Osteoblast (primary cell): ENCODE measurements at regions not wholly inside any gene's neighbourhood (a gene's known extent, or its start where the extent isn't known, plus 50 kb on each side); places are given as distances from the start of the nearest gene placed in this dataset.

Experiments
- DNase-seq: peaks from one replicate; pipeline ENCODE4 v3.0.0; 2011; ENCODE audit warnings: low spot score, mixed read lengths; ENCODE audit not compliant: insufficient read length; ENCODE audit errors: missing footprints
- H2AFZ ChIP-seq: 2 replicates; pipeline ENCODE4 v1.6.0; 2011; ENCODE audit warnings: mild to moderate bottlenecking, low read length
- H3K27ac ChIP-seq: 2 replicates; pipeline ENCODE4 v1.5.1; 2011; ENCODE audit warnings: mild to moderate bottlenecking, low read depth, low read length, moderate library complexity
- H3K27me3 ChIP-seq: 2 replicates; pipeline ENCODE4 v1.6.0; 2012; ENCODE audit warnings: mild to moderate bottlenecking, control low read depth, inconsistent platforms, low read length, moderate library complexity; ENCODE audit not compliant: insufficient read depth
- H3K36me3 ChIP-seq: 2 replicates; pipeline ENCODE4 v1.5.1; 2011; ENCODE audit warnings: mild to moderate bottlenecking, low read length, control low read depth, moderate library complexity; ENCODE audit not compliant: insufficient read depth
- H3K4me1 ChIP-seq: 2 replicates; pipeline ENCODE4 v1.5.1; 2011; ENCODE audit warnings: mild to moderate bottlenecking, low read length, control low read depth, moderate library complexity; ENCODE audit not compliant: insufficient read depth
- H3K4me2 ChIP-seq: 2 replicates; pipeline ENCODE4 v1.6.0; 2011; ENCODE audit warnings: mild to moderate bottlenecking, low read length; ENCODE audit not compliant: insufficient read depth
- H3K4me3 ChIP-seq: fragments of 200-600 bp; sonication (generic); 3 replicates; pipeline ENCODE4 v1.5.1; 2012; ENCODE audit warnings: mild to moderate bottlenecking, low read length, inconsistent platforms; ENCODE audit not compliant: insufficient read depth
- H3K79me2 ChIP-seq: 2 replicates; pipeline ENCODE4 v1.6.0; 2012; ENCODE audit warnings: mild to moderate bottlenecking, low read length, control low read depth, inconsistent platforms; ENCODE audit not compliant: insufficient read depth
- H3K9me3 ChIP-seq: 2 replicates; pipeline ENCODE4 v1.5.1; 2011; ENCODE audit warnings: low read depth, low read length, control low read depth
- H4K20me1 ChIP-seq: 2 replicates; pipeline ENCODE4 v1.6.0; 2012; ENCODE audit warnings: mild to moderate bottlenecking, low read length, control low read depth; ENCODE audit not compliant: insufficient read depth
- CTCF ChIP-seq: IDR thresholded peaks from 2 replicates; pipeline ENCODE4 v1.5.1; 2011; ENCODE audit warnings: mild to moderate bottlenecking, low read depth, low read length, moderate library complexity; ENCODE audit errors: extremely low read depth

GRCh38 chr12:90611048-90611447 is 343.9 kb downstream of the CCER1 start:
- TF ChIP-seq CTCF = no peak
- no peaks in the 10 kb centered on the region for H3K79me2 ChIP-seq
- no peaks in the 10 kb centered on the region for H3K36me3 ChIP-seq
- no peak overlapping the region for H3K4me2 ChIP-seq
- H3K4me1 ChIP-seq = no peaks in the 10 kb centered on the region
- H4K20me1 ChIP-seq = no peaks in the 10 kb centered on the region
- no peaks in the 10 kb centered on the region for H3K9me3 ChIP-seq
- no peak overlapping the region for H2AFZ ChIP-seq
- H3K27me3 ChIP-seq = no peaks in the 10 kb centered on the region
- no peak overlapping the region for H3K4me3 ChIP-seq
- DNase-seq = no peak
- H3K27ac ChIP-seq = no peak overlapping the region

GRCh38 chr12:90593596-90594295 is 361.2 kb downstream of the CCER1 start:
- Histone ChIP-seq H3K9me3 (no peaks in the 10 kb centered on the region), H2AFZ (no peak overlapping the region), H3K36me3 (no peaks in the 10 kb centered on the region), H3K4me2 (no peak overlapping the region), H3K27ac (no peak overlapping the region), H3K27me3 (no peaks in the 10 kb centered on the region), H3K4me3 (no peak overlapping the region), H3K4me1 (no peaks in the 10 kb centered on the region), H4K20me1 (no peaks in the 10 kb centered on the region), H3K79me2 (no peaks in the 10 kb centered on the region)
- no peak for DNase-seq
- no peak for TF ChIP-seq CTCF

- Histone ChIP-seq H2AFZ (no peak overlapping the region), H3K4me3 (no peak overlapping the region), H3K79me2 (no peaks in the 10 kb centered on the region), H4K20me1 (no peaks in the 10 kb centered on the region), H3K27ac (no peak overlapping the region), H3K9me3 (no peaks in the 10 kb centered on the region), H3K4me1 (no peaks in the 10 kb centered on the region), H3K36me3 (no peaks in the 10 kb centered on the region), H3K27me3 (no peaks in the 10 kb centered on the region), H3K4me2 (no peak overlapping the region)
- no peak for TF ChIP-seq CTCF
- DNase-seq = no peak
Observed at GRCh38 chr12:90589956-90590355, 365.0 kb downstream of the CCER1 start.

- H2AFZ ChIP-seq = no peak overlapping the region
- no peaks in the 10 kb centered on the region for H3K4me1 ChIP-seq
- H3K36me3 ChIP-seq = no peaks in the 10 kb centered on the region
- H3K27me3 ChIP-seq = no peaks in the 10 kb centered on the region
- no peaks in the 10 kb centered on the region for H3K79me2 ChIP-seq
- no peak overlapping the region for H3K4me2 ChIP-seq
- H3K9me3 ChIP-seq = no peaks in the 10 kb centered on the region
- H3K4me3 ChIP-seq = no peak overlapping the region
- no peaks in the 10 kb centered on the region for H4K20me1 ChIP-seq
- no peak overlapping the region for H3K27ac ChIP-seq
- DNase-seq = no peak
- TF ChIP-seq CTCF = no peak
Observed at GRCh38 chr12:90585640-90586304, 369.2 kb downstream of the CCER1 start.
